Small intestine (tissue), 7 donors: ENCODE measurements at regions not wholly inside any gene's neighbourhood (a gene's known extent, or its start where the extent isn't known, plus 50 kb on each side); places are given as distances from the start of the nearest gene placed in this dataset.
"Not testable (repeated sequence)": the region's sequence is repeated elsewhere in the genome, so short reads cannot be mapped to it uniquely, and the experiment has no call there.

ENCODE experiments used
- DNase-seq, 2 donors: peaks; one replicate each; pipeline versions ENCODE4 v3.0.0 to v3.0.0-alpha.2; 2013
- FAIRE-seq: peaks from 2 replicates; lab custom pipeline; 2012; peaks lifted over from hg19 to GRCh38; lab: Jason Lieb, UNC
- H3K27ac ChIP-seq, 3 donors: one replicate each; pipeline ENCODE4 v1.5.1; 2013; ENCODE audit warnings: low read length in 2 of 3, mild to moderate bottlenecking in 2 of 3, control low read depth in 1 of 3, inconsistent platforms in 1 of 3, low read depth in 1 of 3, moderate library complexity in 1 of 3
- H3K27me3 ChIP-seq, 3 donors: one replicate each; pipeline ENCODE4 v1.6.1; 2013; ENCODE audit warnings: low read length in 3 of 3, inconsistent platforms in 1 of 3; ENCODE audit not compliant: control insufficient read depth in 3 of 3, insufficient read depth in 3 of 3
- H3K36me3 ChIP-seq, 3 donors: one replicate each; pipeline ENCODE4 v1.6.1; 2013; ENCODE audit warnings: low read length in 3 of 3, inconsistent platforms in 1 of 3, low read depth in 1 of 3, mild to moderate bottlenecking in 1 of 3, moderate library complexity in 1 of 3; ENCODE audit not compliant: control insufficient read depth in 3 of 3, insufficient read depth in 2 of 3
- H3K4me1 ChIP-seq, 3 donors: one replicate each; pipeline ENCODE4 v1.6.1; 2013; ENCODE audit warnings: low read length in 2 of 3, inconsistent platforms in 1 of 3, low read depth in 1 of 3, mild to moderate bottlenecking in 1 of 3, moderate library complexity in 1 of 3; ENCODE audit not compliant: control insufficient read depth in 3 of 3, insufficient read depth in 2 of 3
- H3K4me3 ChIP-seq, 3 donors: one replicate each; pipeline ENCODE4 v1.5.1; 2013; ENCODE audit warnings: low read length in 3 of 3, control low read depth in 1 of 3, inconsistent platforms in 1 of 3, low read depth in 1 of 3, mild to moderate bottlenecking in 1 of 3, moderate library complexity in 1 of 3
- H3K9me3 ChIP-seq, 2 donors: one replicate each; pipeline ENCODE4 v1.6.1; 2013; ENCODE audit warnings: low read depth in 1 of 2, low read length in 1 of 2; ENCODE audit not compliant: control insufficient read depth in 2 of 2, insufficient read depth in 1 of 2
- WGBS, 3 donors: extraction: QIAGEN DNeasy Blood & Tissue Kit; methylation state at CpG; one replicate each; pipeline ENCODE4 v1.1.7; 2013; 5-methylcytosine and 5-hydroxymethylcytosine counted together
- donor health status: healthy with polysubstance abuse.
- donor health status: control.
- donor health status: control.
- donor health status: Bipolar disorder and iron deficiency.
- donor health status: healthy.

DNA sequence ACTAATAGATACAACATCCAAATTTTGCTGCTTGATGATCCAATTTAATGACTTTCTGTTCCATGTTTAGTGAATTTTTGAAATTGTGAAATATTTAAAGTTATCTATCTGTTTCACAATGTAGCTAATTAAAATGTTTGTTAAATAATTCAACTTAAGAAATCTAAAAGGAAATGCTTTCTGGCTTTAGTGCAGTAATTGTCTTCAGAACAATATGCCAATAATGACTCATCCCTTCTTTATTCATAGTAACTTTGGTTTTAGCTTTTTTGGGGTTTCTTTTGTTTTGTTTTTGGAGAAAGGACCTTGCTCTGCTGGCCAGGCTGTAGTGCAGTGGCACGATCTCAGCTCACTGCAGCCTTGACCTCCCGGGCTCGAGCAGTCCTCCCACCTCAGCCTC lies 479.2 kb upstream of the RGS6 start:
- no peak for DNase-seq
- Histone ChIP-seq H3K27me3 (no peaks in the 10 kb centered on the region), H3K4me1 (peaks cover 0 to 2% (median 0%) of the 10 kb centered on the region in 3 donors), H3K4me3 (no peak overlapping the region), H3K27ac (no peak overlapping the region), H3K9me3 (peaks cover 0 to 3% of the 10 kb centered on the region in 2 donors), H3K36me3 (no peaks in the 10 kb centered on the region)
- WGBS, 3 donors = 90 to 95% (median 92%) methylated on average over 3 of the region's 3 CpGs
- FAIRE-seq = no peak

- Histone ChIP-seq H3K27me3 (no peaks in the 10 kb centered on the region), H3K4me3 (no peak overlapping the region), H3K36me3 (no peaks in the 10 kb centered on the region), H3K9me3 (peaks cover 0 to 3% of the 10 kb centered on the region in 2 donors), H3K4me1 (no peaks in the 10 kb centered on the region), H3K27ac (no peak overlapping the region)
- FAIRE-seq (no peak), DNase-seq (no peak)
- 66 to 90% (median 89%) methylated on average over 2 of the region's 2 CpGs for WGBS, 3 donors
These were observed 478.2 kb upstream of the RGS6 start for GRCh38 chr14:71454010-71454409.

- Histone ChIP-seq H3K4me3 (no peak overlapping the region), H3K27me3 (no peaks in the 10 kb centered on the region), H3K9me3 (peaks cover 0 to 3% of the 10 kb centered on the region in 2 donors), H3K4me1 (no peaks in the 10 kb centered on the region), H3K36me3 (no peaks in the 10 kb centered on the region), H3K27ac (no peak overlapping the region)
- DNase-seq (peak; percentile 46 to 61), FAIRE-seq (no peak)
- WGBS, 3 donors = 19 to 63% (median 48%) methylated on average over 6 of the region's 6 CpGs
These were observed 477.5 kb upstream of the RGS6 start for GRCh38 chr14:71454513-71455332.

- H3K4me1 ChIP-seq = no peaks in the 10 kb centered on the region
- H3K27me3 ChIP-seq = no peaks in the 10 kb centered on the region
- H3K4me3 ChIP-seq = no peak overlapping the region
- WGBS, 3 donors = 52 to 83% (median 66%) methylated on average over 6 of the region's 6 CpGs
- H3K27ac ChIP-seq = no peak overlapping the region
- no peak for DNase-seq
- H3K9me3 ChIP-seq = peaks cover 0 to 13% of the 10 kb centered on the region in 2 donors
- FAIRE-seq = no peak
- H3K36me3 ChIP-seq = peaks cover 0 to 2% (median 0%) of the 10 kb centered on the region in 3 donors
These were observed 472.1 kb upstream of the RGS6 start for GRCh38 chr14:71460091-71460490.

GRCh38 chr14:71461617-71462016 lies 470.6 kb upstream of the RGS6 start:
- H3K4me1 ChIP-seq, H3K36me3 ChIP-seq, DNase-seq, H3K27ac ChIP-seq, H3K4me3 ChIP-seq, H3K27me3 ChIP-seq, FAIRE-seq: not testable (repeated sequence)
- WGBS, 3 donors = 92 to 97% (median 97%) methylated on average over 2 to 3 of the region's 3 CpGs
- H3K9me3 ChIP-seq = peaks cover 0 to 13% of the 10 kb centered on the region in 2 donors

DNA sequence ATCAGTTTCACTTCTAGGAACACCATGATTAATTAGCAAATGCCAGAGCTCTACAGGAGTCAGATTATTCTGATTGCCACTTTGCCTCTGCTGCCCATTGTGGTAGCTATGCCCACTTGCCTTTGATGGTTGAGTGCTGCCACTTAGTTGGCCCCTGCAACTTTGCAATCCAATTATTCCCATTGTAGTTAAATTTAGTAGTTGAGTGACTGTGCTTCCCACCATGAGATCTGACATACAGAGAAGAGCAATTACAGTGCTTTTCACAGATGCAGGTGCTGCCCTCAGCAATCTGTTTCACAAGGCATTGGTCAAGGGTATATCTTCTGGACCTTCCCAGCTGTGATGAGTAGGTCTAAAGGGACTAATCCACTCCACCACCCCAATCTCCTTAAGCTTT lies 468.4 kb upstream of the RGS6 start:
- no peaks in the 10 kb centered on the region for H3K27me3 ChIP-seq
- DNase-seq (no peak), FAIRE-seq (no peak)
- H3K4me1 ChIP-seq = no peaks in the 10 kb centered on the region
- no peak overlapping the region for H3K27ac ChIP-seq
- H3K4me3 ChIP-seq = no peak overlapping the region
- peaks cover 0 to 13% of the 10 kb centered on the region in 2 donors for H3K9me3 ChIP-seq
- peaks cover 0 to 2% (median 0%) of the 10 kb centered on the region in 3 donors for H3K36me3 ChIP-seq

DNA sequence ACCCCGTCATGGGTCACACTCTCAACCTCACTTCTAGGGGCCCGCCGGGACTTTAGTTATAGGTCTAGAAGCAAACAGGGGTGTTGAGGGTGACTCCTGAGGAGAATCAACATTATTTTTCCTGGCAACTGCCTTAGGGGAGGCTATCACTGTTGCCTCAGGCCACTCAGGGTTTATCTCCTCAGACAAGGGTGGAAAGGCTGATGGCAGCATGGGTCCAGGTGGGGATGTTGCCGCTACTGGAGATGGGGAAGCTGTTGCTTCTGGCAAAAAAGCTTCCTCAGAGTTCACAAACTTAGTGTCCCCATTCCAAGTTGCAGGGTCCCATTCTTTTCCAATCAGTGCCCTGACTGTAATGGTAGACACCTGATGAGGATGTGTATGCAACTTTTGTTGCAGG lies 467.4 kb upstream of the RGS6 start:
- 97 to 98% (median 97%) methylated on average over 4 of the region's 4 CpGs for WGBS, 3 donors
- no peaks in the 10 kb centered on the region for H3K27me3 ChIP-seq
- peaks cover 0 to 2% (median 0%) of the 10 kb centered on the region in 3 donors for H3K36me3 ChIP-seq
- no peak for DNase-seq
- peaks cover 0 to 13% of the 10 kb centered on the region in 2 donors for H3K9me3 ChIP-seq
- no peaks in the 10 kb centered on the region for H3K4me1 ChIP-seq
- FAIRE-seq = no peak
- H3K4me3 ChIP-seq = no peak overlapping the region
- no peak overlapping the region for H3K27ac ChIP-seq

- FAIRE-seq (no peak), DNase-seq (no peak)
- peaks cover 0 to 13% of the 10 kb centered on the region in 2 donors for H3K9me3 ChIP-seq
- peaks cover 0 to 2% (median 0%) of the 10 kb centered on the region in 3 donors for H3K36me3 ChIP-seq
- no peaks in the 10 kb centered on the region for H3K27me3 ChIP-seq
- 91 to 100% (median 99%) methylated on average over 2 of the region's 2 CpGs for WGBS, 3 donors
- H3K4me3 ChIP-seq = no peak overlapping the region
- H3K27ac ChIP-seq = no peak overlapping the region
- H3K4me1 ChIP-seq = no peaks in the 10 kb centered on the region
These were observed 466.9 kb upstream of the RGS6 start for GRCh38 chr14:71465316-71465715.
